ENCODE measurements at regions not wholly inside any gene's neighbourhood (a gene's known extent, or its start where the extent isn't known, plus 50 kb on each side); places are given as distances from the start of the nearest gene placed in this dataset.

- Histone ChIP-seq H3K4me3 (ENCODE audit: low read length) (no peak overlapping the region), H3K9me3 (ENCODE audit: low read length) (no peaks in the 10 kb centered on the region), H3K4me2 (ENCODE audit: low read length) (no peak overlapping the region), H3K9ac (ENCODE audit: low read length) (no peak overlapping the region), H3K36me3 (ENCODE audit: insufficient read depth, low read length) (no peaks in the 10 kb centered on the region), H3K27ac (ENCODE audit: low read length) (no peak overlapping the region), H3K79me2 (replicated peaks; ENCODE audit: insufficient read depth, low read length) (no peaks in the 10 kb centered on the region), H3F3A (ENCODE audit: insufficient read depth, low read length, poor library complexity, severe bottlenecking) (no peaks in the 10 kb centered on the region), H3K27me3 (ENCODE audit: insufficient read depth, low read depth, low read length) (no peaks in the 10 kb centered on the region), H4K20me1 (ENCODE audit: insufficient read depth) (no peaks in the 10 kb centered on the region), H2AFZ (ENCODE audit: low read depth, low read length) (no peak overlapping the region), H3K9me2 (ENCODE audit: insufficient read depth, low read length) (no peaks in the 10 kb centered on the region)
- TF ChIP-seq POLR2AphosphoS5 (IDR thresholded peaks at IDR 0.05) (no peak), MXI1 (conservative IDR thresholded peaks at IDR 0.05; ENCODE audit: poor library complexity, severe bottlenecking) (no peak)
Observed at GRCh38 chr3:104198131-104198530, 1168.6 kb upstream of the ALCAM start.

DNA sequence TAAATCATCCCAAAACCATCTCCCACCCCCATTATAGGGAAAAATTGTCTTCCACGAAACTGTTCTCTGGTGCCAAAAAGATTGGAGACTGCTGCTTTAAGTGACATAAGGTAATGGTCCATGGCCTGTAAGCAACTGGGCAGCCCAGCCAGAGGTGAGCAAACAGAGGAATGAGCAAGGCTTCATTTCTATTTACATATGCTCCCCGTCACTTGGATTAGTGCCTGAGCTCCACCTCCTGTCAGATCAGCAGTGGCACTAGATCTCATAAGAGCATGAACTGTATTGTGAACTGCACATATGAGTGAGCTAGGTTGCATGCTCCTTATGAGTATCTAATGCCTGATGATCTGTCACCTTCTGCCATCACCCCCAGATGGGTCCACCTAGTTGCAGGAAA is 1159.8 kb upstream of the ALCAM start:
- H3K9me3 ChIP-seq (ENCODE audit: low read length): no peaks in the 10 kb centered on the region
- no peak overlapping the region for H3K9ac ChIP-seq (ENCODE audit: low read length)
- no peak overlapping the region for H3K4me2 ChIP-seq (ENCODE audit: low read length)
- no peaks in the 10 kb centered on the region for H3K9me2 ChIP-seq (ENCODE audit: insufficient read depth, low read length)
- no peaks in the 10 kb centered on the region for H3K79me2 ChIP-seq (replicated peaks; ENCODE audit: insufficient read depth, low read length)
- no peak overlapping the region for H3K4me3 ChIP-seq (ENCODE audit: low read length)
- H3K27me3 ChIP-seq (ENCODE audit: insufficient read depth, low read depth, low read length): no peaks in the 10 kb centered on the region
- TF ChIP-seq SMC3 (conservative IDR thresholded peaks at IDR 0.05; ENCODE audit: poor library complexity): no peak
- TF ChIP-seq POLR2AphosphoS5 (IDR thresholded peaks at IDR 0.05): no peak
- no peak for TF ChIP-seq EZH2 (IDR thresholded peaks at IDR 0.05; ENCODE audit: borderline replicate concordance, insufficient read depth, low read length, poor library complexity, severe bottlenecking)
- TF ChIP-seq TAF1 (IDR thresholded peaks at IDR 0.05; ENCODE audit: low read depth): no peak
- TF ChIP-seq RAD21 (conservative IDR thresholded peaks at IDR 0.05): no peak
- TF ChIP-seq CTCF (IDR thresholded peaks at IDR 0.05; ENCODE audit: poor library complexity, severe bottlenecking): no peak
- TF ChIP-seq EP300 (conservative IDR thresholded peaks at IDR 0.05; ENCODE audit: poor library complexity, severe bottlenecking): no peak
- TF ChIP-seq, protein P1, sequence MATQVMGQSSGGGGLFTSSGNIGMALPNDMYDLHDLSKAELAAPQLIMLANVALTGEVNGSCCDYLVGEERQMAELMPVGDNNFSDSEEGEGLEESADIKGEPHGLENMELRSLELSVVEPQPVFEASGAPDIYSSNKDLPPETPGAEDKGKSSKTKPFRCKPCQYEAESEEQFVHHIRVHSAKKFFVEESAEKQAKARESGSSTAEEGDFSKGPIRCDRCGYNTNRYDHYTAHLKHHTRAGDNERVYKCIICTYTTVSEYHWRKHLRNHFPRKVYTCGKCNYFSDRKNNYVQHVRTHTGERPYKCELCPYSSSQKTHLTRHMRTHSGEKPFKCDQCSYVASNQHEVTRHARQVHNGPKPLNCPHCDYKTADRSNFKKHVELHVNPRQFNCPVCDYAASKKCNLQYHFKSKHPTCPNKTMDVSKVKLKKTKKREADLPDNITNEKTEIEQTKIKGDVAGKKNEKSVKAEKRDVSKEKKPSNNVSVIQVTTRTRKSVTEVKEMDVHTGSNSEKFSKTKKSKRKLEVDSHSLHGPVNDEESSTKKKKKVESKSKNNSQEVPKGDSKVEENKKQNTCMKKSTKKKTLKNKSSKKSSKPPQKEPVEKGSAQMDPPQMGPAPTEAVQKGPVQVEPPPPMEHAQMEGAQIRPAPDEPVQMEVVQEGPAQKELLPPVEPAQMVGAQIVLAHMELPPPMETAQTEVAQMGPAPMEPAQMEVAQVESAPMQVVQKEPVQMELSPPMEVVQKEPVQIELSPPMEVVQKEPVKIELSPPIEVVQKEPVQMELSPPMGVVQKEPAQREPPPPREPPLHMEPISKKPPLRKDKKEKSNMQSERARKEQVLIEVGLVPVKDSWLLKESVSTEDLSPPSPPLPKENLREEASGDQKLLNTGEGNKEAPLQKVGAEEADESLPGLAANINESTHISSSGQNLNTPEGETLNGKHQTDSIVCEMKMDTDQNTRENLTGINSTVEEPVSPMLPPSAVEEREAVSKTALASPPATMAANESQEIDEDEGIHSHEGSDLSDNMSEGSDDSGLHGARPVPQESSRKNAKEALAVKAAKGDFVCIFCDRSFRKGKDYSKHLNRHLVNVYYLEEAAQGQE (IDR thresholded peaks at IDR 0.05; ENCODE audit: borderline replicate concordance): no peak
- TF ChIP-seq MXI1 (conservative IDR thresholded peaks at IDR 0.05; ENCODE audit: poor library complexity, severe bottlenecking): no peak
- H3F3A ChIP-seq (ENCODE audit: insufficient read depth, low read length, poor library complexity, severe bottlenecking): no peaks in the 10 kb centered on the region
- no peaks in the 10 kb centered on the region for H4K20me1 ChIP-seq (ENCODE audit: insufficient read depth)
- no peak overlapping the region for H2AFZ ChIP-seq (ENCODE audit: low read depth, low read length)
- no peak overlapping the region for H3K27ac ChIP-seq (ENCODE audit: low read length)
- H3K36me3 ChIP-seq (ENCODE audit: insufficient read depth, low read length): no peaks in the 10 kb centered on the region

GRCh38 chr3:104214277-104214676 is 1152.4 kb upstream of the ALCAM start:
- Histone ChIP-seq H3K36me3 (ENCODE audit: insufficient read depth, low read length) (no peaks in the 10 kb centered on the region), H3K9ac (ENCODE audit: low read length) (no peak overlapping the region), H4K20me1 (ENCODE audit: insufficient read depth) (no peaks in the 10 kb centered on the region), H3K27ac (ENCODE audit: low read length) (no peak overlapping the region), H3K79me2 (replicated peaks; ENCODE audit: insufficient read depth, low read length) (no peaks in the 10 kb centered on the region), H3K9me3 (ENCODE audit: low read length) (no peaks in the 10 kb centered on the region), H3K27me3 (ENCODE audit: insufficient read depth, low read depth, low read length) (no peaks in the 10 kb centered on the region), H3K9me2 (ENCODE audit: insufficient read depth, low read length) (no peaks in the 10 kb centered on the region), H3K4me2 (ENCODE audit: low read length) (no peak overlapping the region), H3K4me3 (ENCODE audit: low read length) (no peak overlapping the region), H3F3A (ENCODE audit: insufficient read depth, low read length, poor library complexity, severe bottlenecking) (no peaks in the 10 kb centered on the region), H2AFZ (ENCODE audit: low read depth, low read length) (no peak overlapping the region)
- TF ChIP-seq EZH2 (IDR thresholded peaks at IDR 0.05; ENCODE audit: borderline replicate concordance, insufficient read depth, low read length, poor library complexity, severe bottlenecking) (no peak), RAD21 (conservative IDR thresholded peaks at IDR 0.05) (no peak), MXI1 (conservative IDR thresholded peaks at IDR 0.05; ENCODE audit: poor library complexity, severe bottlenecking) (no peak), EP300 (conservative IDR thresholded peaks at IDR 0.05; ENCODE audit: poor library complexity, severe bottlenecking) (no peak), POLR2AphosphoS5 (IDR thresholded peaks at IDR 0.05) (no peak), SMC3 (conservative IDR thresholded peaks at IDR 0.05; ENCODE audit: poor library complexity) (no peak), TAF1 (IDR thresholded peaks at IDR 0.05; ENCODE audit: low read depth) (no peak), CTCF (IDR thresholded peaks at IDR 0.05; ENCODE audit: poor library complexity, severe bottlenecking) (no peak)
- TF ChIP-seq, protein P1 (IDR thresholded peaks at IDR 0.05; ENCODE audit: borderline replicate concordance): no peak
